NCI-H1930 (cell line): ENCODE measurements at regions not wholly inside any gene's neighbourhood (a gene's known extent, or its start where the extent isn't known, plus 50 kb on each side); places are given as distances from the start of the nearest gene placed in this dataset.

Source experiments
- DNase-seq, 2 experiments: peaks; one replicate each; lab custom pipeline; 2025; lab: John Stamatoyannopoulos, UW

- DNase-seq = no peak
Measured at GRCh38 chr9:88733651-88734421, 198.9 kb downstream of the NXNL2 start.

DNA sequence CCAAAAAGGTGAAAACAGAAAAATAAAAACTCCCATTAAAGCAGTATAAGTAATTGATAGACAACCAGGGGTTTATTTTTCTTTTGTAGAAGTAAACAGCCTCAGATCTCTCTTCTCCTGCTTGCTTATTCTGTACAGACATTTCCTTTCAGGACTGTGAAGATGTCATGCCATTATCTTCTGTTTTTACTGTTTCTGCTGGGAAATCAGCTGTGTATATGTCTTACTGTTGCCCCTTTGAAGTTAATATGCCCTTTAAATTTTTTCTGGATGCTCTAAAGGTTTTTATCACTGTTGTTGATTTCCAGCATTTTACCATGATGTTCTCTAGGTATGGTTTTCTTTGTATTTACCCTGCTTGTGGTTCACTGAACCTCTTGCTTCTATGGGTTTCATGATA lies 199.5 kb downstream of the NXNL2 start:
- no peak for DNase-seq

DNA sequence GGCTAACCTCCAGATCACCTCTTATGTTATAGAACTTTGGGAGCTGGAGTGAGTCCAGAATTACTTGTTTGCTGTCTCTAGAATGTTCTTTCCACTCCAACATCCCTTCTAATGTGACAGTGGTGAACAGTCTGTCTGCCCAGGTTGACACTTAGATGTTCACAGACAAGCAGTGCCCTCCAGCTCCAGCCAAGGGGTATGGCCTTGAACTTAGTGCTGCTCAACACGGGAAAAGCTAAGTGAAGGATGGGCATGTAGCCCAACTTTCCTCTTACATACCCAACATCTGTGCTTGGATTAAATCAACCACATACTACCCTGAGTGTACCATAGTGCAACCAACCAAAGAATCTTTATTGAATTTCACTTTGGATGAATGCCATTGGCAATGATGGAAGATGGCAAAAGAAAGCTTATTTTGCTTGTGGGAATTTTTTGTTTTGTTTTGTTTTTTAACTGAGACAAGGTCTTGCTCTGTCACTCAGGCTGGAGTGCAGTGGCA lies 201.2 kb downstream of the NXNL2 start:
- DNase-seq = no peak

DNA sequence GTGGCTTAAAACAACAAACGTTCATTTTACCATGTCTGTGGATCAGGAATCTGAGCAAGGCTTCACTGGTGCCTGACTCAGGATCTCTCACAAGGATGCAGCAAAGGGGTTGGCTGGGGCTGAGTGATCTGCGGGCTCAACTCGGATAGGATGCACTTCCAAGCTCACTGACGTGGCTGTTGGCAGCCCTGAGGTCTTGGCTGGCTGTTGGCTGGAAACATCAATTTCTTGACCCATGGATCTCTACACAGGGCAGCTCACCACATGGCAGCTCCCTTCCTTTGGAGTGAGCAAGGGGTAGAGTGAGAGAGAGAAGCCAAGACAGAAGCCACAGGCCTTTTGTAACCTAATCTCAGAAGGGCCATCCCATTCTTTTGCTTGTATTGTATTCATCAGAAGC lies 202.1 kb downstream of the NXNL2 start:
- no peak for DNase-seq

DNA sequence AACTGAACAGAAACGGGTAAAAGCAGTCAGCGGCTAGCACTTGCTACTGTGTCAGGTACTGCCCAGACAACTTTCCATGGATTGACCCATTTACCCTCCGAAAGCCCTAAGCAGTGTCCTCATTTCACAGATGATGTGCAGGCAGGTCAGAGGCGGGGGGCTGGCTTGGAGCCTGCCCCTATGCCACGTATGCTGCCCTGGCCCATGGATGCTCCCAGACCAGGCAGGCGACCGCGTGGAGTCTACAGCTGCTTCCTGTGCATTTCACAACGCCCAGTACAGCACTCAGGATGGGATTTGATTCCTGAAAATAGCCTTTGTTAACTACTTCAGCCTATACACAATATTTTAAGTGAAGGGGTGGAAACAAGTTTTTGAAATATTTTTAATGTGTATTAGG lies 202.9 kb downstream of the NXNL2 start:
- DNase-seq = no peak

DNA sequence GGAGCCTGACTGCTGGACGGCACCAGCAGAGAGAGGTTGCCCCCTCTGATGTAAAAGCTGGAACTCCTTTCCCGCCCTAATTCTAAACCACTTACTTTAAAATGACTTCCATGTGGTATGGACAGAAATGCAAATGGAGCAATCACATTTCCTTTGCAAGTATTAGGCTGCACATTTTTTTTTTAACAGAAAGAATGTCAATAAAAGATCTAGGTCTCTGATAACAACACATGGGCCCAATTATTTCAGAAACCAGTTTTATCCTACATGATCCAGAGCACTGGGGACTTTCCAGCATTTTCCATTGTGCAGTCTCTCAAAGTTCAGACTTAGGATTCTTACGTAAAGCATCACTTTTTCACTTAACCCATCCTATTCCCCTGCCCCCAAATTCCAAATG lies 203.7 kb downstream of the NXNL2 start:
- no peak for DNase-seq

DNA sequence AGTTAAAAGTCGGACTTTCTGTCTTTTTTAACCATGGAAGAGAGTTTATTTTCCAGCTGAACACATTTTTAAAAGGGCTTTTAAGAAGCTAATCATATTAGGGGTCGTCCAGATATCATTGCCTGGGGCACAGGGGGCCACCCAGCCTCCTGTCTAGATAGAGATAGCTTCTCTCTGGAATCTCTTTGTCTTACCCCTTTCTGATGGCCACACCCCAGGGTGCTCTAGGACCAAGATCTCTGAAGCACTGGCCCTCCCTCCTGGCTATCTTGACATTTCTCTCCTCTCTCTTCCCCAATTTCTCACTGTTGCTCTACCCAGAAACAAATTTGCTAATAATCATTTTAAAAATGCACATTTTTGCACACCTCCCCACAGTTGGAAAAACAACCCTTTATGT lies 204.4 kb downstream of the NXNL2 start:
- DNase-seq = no peak

- DNase-seq = no peak
Measured at GRCh38 chr9:88740844-88741243, 205.9 kb downstream of the NXNL2 start.

GRCh38 chr9:88741335-88741734 lies 206.4 kb downstream of the NXNL2 start:
- DNase-seq = no peak

DNA sequence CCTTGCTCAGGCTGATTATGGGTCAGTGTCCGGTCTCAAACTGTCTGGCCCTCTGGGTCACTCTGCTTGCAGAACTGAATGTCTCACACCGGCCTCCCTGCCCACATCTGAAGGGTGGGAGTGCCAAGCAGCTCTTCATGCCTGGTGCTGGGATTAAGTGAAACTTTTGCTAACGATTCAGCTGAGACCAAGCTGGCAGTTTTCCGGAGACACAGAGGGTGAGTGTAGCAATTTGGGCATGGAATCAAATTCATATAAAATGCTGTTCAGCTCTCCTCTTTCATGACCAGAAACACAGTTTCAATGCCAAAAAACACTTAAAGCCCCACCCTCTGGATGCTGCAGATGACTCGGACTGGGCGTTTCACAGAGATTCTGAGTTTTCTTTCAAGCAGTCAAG lies 207.5 kb downstream of the NXNL2 start:
- DNase-seq = no peak

- no peak for DNase-seq
Measured at GRCh38 chr9:88742905-88743304, 207.9 kb downstream of the NXNL2 start.

DNA sequence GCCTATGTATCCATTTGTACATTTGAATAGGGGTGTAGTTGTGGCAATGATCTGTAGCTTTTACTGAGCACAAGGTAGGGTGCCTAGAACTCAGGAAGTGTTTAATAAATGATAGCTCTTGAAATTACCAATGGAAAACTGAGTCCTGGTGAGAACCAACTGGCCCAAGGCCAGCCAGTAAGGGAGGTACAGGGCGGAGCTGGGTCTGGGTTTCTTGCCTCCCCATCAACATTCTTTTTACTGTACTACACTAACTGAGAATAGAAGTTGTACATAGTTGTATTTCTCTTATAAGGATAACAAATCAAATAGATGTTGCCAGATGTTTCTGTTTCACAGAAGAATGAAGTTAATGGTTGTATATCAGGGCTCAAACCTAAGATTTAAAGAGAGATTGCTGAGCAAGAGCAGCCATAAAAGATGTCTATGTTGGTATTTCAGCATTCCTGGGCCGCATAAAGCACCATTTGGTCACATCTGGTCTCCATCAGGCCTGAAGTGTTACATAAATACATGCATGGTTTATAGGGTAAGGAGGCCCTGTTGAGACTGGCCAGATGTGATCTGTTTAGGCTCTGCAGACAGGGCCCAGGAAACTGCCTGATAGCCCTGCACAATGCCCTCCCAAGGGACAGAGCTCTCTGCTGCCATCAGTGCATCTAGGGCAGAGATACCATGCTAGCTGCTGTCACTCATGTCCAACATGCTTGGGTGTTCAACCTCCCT lies 210.5 kb downstream of the NXNL2 start:
- no peak for DNase-seq

GRCh38 chr9:88746029-88746742 lies 211.2 kb downstream of the NXNL2 start:
- DNase-seq = no peak

GRCh38 chr9:88746743-88747398 lies 211.9 kb downstream of the NXNL2 start:
- DNase-seq = no peak

- no peak for DNase-seq
Measured at GRCh38 chr9:88747768-88748167, 212.8 kb downstream of the NXNL2 start.

DNA sequence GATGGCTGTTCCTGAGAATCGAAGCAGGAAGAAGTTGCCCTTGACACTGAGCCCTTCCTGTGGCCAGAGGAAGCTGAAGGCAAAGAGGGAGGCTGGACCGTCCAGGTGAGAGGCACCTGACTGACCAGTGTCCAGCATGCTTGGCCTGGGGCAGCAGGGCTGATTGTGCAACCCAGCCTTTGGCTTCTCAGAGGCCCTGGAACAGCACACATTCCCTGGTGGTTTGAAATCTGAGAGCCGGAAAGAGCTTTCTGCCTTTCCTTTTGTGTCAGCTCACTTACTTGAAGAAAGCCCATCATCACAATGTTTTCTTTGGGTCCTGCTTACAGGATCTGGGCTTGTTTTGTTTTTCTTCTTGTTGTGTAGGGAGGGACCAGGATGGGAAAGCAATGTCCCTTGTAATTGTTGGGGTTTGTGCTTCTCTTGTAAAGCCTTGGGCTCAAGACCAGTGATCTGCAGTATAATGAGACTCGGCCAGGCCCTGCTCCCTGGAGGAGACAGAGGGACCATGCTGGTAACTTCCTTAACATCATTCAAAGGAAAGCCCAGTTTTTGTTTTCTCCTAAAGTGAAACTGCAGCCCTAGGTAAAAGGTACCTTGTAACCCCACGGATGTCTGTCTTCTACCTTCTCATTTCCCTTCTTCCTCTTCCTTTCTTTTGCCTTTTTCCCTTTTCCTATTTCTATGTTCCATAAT lies 213.7 kb downstream of the NXNL2 start:
- DNase-seq = no peak

DNA sequence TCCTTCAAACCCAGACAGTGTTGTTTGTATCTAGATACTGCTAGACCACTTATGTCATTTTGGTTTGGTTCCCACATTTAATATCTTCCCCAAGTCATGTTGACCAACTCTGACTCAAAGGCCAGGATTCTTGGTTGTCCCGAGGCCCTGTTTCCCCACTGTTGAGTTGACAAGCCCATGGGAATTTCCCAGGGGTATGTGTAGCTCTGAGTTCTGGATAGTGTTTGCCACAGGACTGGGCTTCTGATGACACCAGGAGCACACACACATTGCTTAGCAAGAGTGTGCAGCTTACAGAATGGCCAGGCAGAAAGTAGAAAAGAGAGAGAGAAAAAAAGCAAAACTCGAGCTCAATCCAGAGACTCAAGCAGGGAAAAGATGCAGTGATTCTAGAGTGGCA lies 214.4 kb downstream of the NXNL2 start:
- no peak for DNase-seq

DNA sequence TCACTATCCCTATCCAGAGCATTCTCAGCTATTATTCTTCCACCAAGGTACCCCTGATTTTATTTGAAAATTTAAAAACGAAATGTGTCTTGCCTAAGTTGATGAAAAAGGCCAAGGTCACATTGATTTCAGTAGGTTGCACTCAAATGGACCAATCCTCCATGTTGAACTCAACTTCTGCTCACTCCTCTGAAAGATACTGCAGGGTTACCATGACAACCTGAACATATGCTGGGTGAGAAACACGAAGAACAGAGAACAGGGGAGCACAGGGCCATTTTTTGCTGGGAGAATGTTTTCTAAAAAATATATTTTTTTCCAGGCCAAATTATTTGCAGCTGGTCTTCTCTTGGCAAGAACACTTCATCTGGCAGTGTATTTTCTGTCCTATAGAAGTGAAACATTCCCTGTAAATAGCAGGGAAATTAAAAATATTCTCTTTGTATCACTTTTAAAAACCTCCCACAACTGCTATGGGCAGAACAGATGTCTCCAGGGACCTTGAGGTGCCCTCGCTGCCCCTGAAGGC lies 215.9 kb downstream of the NXNL2 start:
- no peak for DNase-seq

DNA sequence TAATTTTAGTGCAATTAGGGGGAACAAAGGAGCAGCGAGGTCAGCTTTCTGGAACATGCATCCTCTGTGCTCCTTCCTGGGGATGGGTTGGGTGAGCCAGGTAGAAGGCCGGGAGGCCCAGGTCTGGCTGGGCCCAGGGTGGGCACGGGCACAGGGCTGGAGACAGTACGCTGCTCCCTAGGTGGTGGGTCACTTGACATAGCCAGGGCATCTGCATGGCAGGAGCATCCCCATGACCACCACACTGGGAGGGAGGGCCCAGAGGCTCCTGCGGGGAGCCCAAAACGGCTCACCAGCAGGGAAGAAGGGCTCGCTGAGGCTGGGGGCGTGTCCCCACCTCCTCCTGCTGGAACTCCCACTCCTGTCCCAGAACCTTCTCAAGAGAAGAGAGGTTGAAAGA lies 216.8 kb downstream of the NXNL2 start:
- no peak for DNase-seq

DNA sequence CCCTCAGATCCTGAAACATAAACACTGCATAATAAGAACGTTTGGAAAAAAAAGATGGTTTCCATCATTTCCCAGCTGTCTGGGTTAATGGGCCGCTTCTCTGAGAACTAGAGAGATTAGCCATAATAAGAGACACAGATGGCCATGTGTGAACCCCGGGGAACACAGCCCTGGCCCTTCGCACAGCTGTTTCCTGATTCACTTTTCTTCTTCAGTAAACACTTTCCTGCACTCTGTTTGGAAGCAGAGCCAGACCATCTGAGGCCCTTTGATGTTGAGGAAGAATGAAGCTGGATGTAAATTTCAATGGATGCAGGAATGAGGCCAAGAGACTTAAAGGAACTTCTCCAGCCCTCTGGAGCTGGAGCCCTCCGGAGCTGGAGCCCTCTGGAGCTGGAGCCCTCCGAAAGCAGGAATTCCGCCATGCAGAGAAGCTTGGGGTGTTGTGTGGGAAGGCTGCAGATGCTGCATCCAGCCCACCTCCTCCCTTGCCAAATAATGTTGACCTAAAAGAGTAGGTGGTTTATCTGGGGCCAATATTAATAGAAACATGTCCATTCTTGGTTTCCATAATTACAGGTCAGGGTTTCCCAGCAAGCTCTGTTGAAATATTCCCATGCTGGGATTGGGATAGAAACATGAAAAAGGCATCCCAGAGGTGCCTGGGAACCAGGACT lies 218.9 kb downstream of the NXNL2 start:
- DNase-seq = no peak

GRCh38 chr9:88754452-88754851 lies 219.5 kb downstream of the NXNL2 start:
- no peak for DNase-seq
